Endothelial cell of umbilical vein (primary cell): ENCODE measurements at regions not wholly inside any gene's neighbourhood (a gene's known extent, or its start where the extent isn't known, plus 50 kb on each side); places are given as distances from the start of the nearest gene placed in this dataset.

Experiments
- CTCF ChIP-seq, 2 donors: IDR thresholded peaks; 1 replicate in 1 of 2; 2 replicates in 1 of 2; pipeline ENCODE4 v1.5.1; 2011; ENCODE audit warnings: low read length in 2 of 2, mild to moderate bottlenecking in 2 of 2, moderate library complexity in 2 of 2, control low read depth in 1 of 2, inconsistent platforms in 1 of 2, low read depth in 1 of 2; ENCODE audit not compliant: insufficient read depth in 1 of 2; ENCODE audit errors: extremely low read depth in 1 of 2
- EZH2 ChIP-seq: IDR thresholded peaks from 2 replicates; pipeline ENCODE4 v1.6.1; 2012; ENCODE audit warnings: borderline replicate concordance, low read depth, mild to moderate bottlenecking, moderate library complexity, low read length, inconsistent platforms; ENCODE audit not compliant: severe bottlenecking
- FOS ChIP-seq: IDR thresholded peaks from 2 replicates; pipeline ENCODE4 v1.6.1; 2011; ENCODE audit warnings: mild to moderate bottlenecking, low read length, moderate library complexity, borderline replicate concordance; ENCODE audit not compliant: insufficient read depth
- GATA2 ChIP-seq: IDR thresholded peaks from 2 replicates; pipeline ENCODE4 v1.7.0; 2011; ENCODE audit warnings: low read depth, mild to moderate bottlenecking, moderate library complexity, mixed read lengths, low read length; ENCODE audit not compliant: insufficient read length, insufficient read depth
- JUN ChIP-seq: IDR thresholded peaks from 2 replicates; pipeline ENCODE4 v1.6.1; 2011; ENCODE audit warnings: borderline replicate concordance, low read depth; ENCODE audit not compliant: insufficient read length, insufficient read depth
- MAX ChIP-seq: IDR thresholded peaks from 2 replicates; pipeline ENCODE4 v1.6.1; 2011; ENCODE audit not compliant: insufficient read depth, insufficient read length
- MYC ChIP-seq: IDR thresholded peaks from one replicate; pipeline ENCODE4 v1.6.1; 2011; ENCODE audit warnings: mild to moderate bottlenecking, low read depth, low read length
- POLR2A ChIP-seq: IDR thresholded peaks from 2 replicates; pipeline ENCODE4 v1.6.1; 2012; ENCODE audit warnings: low read depth, mild to moderate bottlenecking, control low read depth, low read length
- POLR2AphosphoS5 ChIP-seq: IDR thresholded peaks from 2 replicates; pipeline ENCODE4 v1.6.1; 2012; ENCODE audit warnings: low read depth, mild to moderate bottlenecking, control low read depth, low read length, moderate library complexity; ENCODE audit not compliant: insufficient read depth

- no peak for TF ChIP-seq CTCF (IDR thresholded peaks at IDR 0.05; ENCODE audit: extremely low read depth in 1 of 2, insufficient read depth in 1 of 2, low read depth in 1 of 2, low read length in 2 of 2)
- TF ChIP-seq POLR2A = no peak
- no peak for TF ChIP-seq EZH2
- TF ChIP-seq POLR2AphosphoS5 = no peak
- no peak for TF ChIP-seq FOS
- TF ChIP-seq MAX = no peak
- no peak for TF ChIP-seq JUN
- TF ChIP-seq GATA2 = no peak
- TF ChIP-seq MYC = no peak
These were observed 83.4 kb downstream of the PDE6H start for GRCh38 chr12:15056218-15056617.
